ENCODE measurements at regions not wholly inside any gene's neighbourhood (a gene's known extent, or its start where the extent isn't known, plus 50 kb on each side); places are given as distances from the start of the nearest gene placed in this dataset.

- Histone ChIP-seq H3K36me3 (no peaks in the 10 kb centered on the region), H3K27me3 (no peaks in the 10 kb centered on the region), H3K4me1 (ENCODE audit: control insufficient read depth in 1 of 2, insufficient read depth in 1 of 2, low read depth in 1 of 2, low read length in 1 of 2) (no peaks in the 10 kb centered on the region), H3K9me3 (no peaks in the 10 kb centered on the region), H3K27ac (no peak overlapping the region), H3K4me3 (ENCODE audit: low read depth in 1 of 2, low read length in 1 of 2) (no peak overlapping the region)
- no peak for TF ChIP-seq CTCF (IDR thresholded peaks at IDR 0.05)
Measured at GRCh38 chr2:239588451-239589269, 187.8 kb upstream of the HDAC4 start.

DNA sequence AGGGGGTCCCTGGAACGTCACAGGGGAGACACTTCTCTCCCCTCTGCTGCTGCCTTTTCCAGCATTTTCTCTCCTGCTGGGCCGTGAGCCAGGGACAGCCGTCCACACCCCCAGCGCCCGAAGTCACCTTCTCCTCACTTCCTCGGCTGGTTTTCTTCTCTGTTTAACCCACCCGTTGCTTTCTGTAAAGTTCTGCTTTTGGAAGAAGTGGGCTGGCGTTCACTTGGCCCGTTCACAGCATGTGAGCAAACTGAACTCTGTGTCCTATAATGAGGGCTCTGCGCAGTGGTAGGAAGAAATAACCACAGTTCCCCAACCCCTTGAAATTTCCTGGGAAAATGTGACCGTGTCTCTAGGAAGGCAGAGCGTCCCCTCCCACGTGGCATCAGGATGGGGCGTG, 187.0 kb upstream of the HDAC4 start:
- Histone ChIP-seq H3K4me1 (ENCODE audit: control insufficient read depth in 1 of 2, insufficient read depth in 1 of 2, low read depth in 1 of 2, low read length in 1 of 2) (no peaks in the 10 kb centered on the region), H3K4me3 (ENCODE audit: low read depth in 1 of 2, low read length in 1 of 2) (no peak overlapping the region), H3K27me3 (no peaks in the 10 kb centered on the region), H3K36me3 (no peaks in the 10 kb centered on the region), H3K27ac (no peak overlapping the region), H3K9me3 (no peaks in the 10 kb centered on the region)
- TF ChIP-seq CTCF (IDR thresholded peaks at IDR 0.05) = no peak

DNA sequence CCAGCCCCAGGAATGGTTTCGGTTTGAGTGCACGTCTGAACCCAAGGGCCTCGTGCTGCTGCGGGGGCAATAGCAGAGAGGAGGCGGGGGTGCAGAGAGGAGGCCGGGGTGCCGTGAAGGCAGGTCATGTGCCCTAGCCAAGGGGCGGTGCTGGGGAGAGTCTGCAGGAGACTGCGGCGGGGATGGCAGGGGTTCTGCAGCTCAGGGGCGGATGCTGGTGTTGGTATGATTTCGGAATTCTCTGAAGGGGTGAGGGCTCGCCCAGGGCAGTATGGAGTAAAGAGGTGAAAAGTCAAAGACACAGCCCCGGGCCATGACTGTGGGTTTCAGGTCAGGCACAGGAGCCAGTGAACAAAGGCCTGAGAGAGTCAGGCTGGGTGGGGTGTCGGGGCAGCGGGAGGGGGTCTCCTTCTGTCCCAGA, 186.5 kb upstream of the HDAC4 start:
- Histone ChIP-seq H3K9me3 (no peaks in the 10 kb centered on the region), H3K27me3 (no peaks in the 10 kb centered on the region), H3K27ac (no peak overlapping the region), H3K36me3 (no peaks in the 10 kb centered on the region), H3K4me1 (ENCODE audit: control insufficient read depth in 1 of 2, insufficient read depth in 1 of 2, low read depth in 1 of 2, low read length in 1 of 2) (no peaks in the 10 kb centered on the region), H3K4me3 (ENCODE audit: low read depth in 1 of 2, low read length in 1 of 2) (no peak overlapping the region)
- no peak for TF ChIP-seq CTCF (IDR thresholded peaks at IDR 0.05)

DNA sequence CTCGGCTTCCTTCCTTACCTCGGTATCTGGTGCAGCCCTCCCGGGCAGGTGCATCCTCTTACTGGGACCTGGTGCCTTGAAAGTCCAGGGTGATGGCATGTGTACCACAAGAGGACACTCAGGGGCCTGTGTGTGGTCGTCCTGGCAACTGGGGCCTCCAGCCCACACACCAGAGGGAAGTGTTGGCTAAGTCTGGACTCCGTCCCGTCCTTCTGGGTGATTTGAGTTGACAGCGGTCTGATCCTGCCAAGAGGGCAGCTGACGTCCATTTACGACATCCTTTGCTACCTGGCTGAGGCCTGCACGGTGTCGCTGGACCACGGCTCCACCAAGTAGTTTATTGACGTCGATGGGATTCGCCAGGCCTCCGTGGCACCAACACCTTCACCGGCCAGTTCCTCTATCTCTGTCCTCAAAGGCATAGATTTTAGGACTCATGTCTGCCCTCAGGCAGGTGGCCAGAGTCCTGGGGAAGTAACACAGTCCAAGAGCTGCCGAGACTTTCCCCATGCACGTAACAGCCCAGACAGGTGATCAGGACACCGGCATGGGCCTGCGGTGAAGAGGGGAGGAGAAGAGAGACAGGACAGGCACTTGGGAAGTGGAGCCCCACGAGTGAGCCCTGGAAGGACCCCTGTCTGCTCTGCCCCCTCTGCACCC, 186.0 kb upstream of the HDAC4 start:
- H3K36me3 ChIP-seq = no peaks in the 10 kb centered on the region
- no peak overlapping the region for H3K27ac ChIP-seq
- no peaks in the 10 kb centered on the region for H3K9me3 ChIP-seq
- no peaks in the 10 kb centered on the region for H3K27me3 ChIP-seq
- TF ChIP-seq CTCF (IDR thresholded peaks at IDR 0.05) = no peak
- no peaks in the 10 kb centered on the region for H3K4me1 ChIP-seq (ENCODE audit: control insufficient read depth in 1 of 2, insufficient read depth in 1 of 2, low read depth in 1 of 2, low read length in 1 of 2)
- no peak overlapping the region for H3K4me3 ChIP-seq (ENCODE audit: low read depth in 1 of 2, low read length in 1 of 2)

- no peaks in the 10 kb centered on the region for H3K36me3 ChIP-seq
- no peak overlapping the region for H3K4me3 ChIP-seq (ENCODE audit: low read depth in 1 of 2, low read length in 1 of 2)
- no peaks in the 10 kb centered on the region for H3K4me1 ChIP-seq (ENCODE audit: control insufficient read depth in 1 of 2, insufficient read depth in 1 of 2, low read depth in 1 of 2, low read length in 1 of 2)
- no peaks in the 10 kb centered on the region for H3K9me3 ChIP-seq
- H3K27ac ChIP-seq = no peak overlapping the region
- TF ChIP-seq CTCF (IDR thresholded peaks at IDR 0.05) = no peak
- H3K27me3 ChIP-seq = no peaks in the 10 kb centered on the region
Measured at GRCh38 chr2:239585422-239585821, 184.6 kb upstream of the HDAC4 start.
